VCaP (cell line): ENCODE measurements at regions not wholly inside any gene's neighbourhood (a gene's known extent, or its start where the extent isn't known, plus 50 kb on each side); places are given as distances from the start of the nearest gene placed in this dataset.
"Not testable (repeated sequence)": the region's sequence is repeated elsewhere in the genome, so short reads cannot be mapped to it uniquely, and the experiment has no call there.

Source experiments
- H3K27ac ChIP-seq: fragments of 450-650 bp; 2 replicates; pipeline ENCODE4 v1.5.1; 2017
- CTCF ChIP-seq: fragments of 450-650 bp; conservative IDR thresholded peaks from 2 replicates; pipeline ENCODE4 v1.5.1; 2017; ENCODE audit warnings: mild to moderate bottlenecking, moderate library complexity

GRCh38 chr15:50857763-50858162, 50.7 kb upstream of the AP4E1 start:
- H3K27ac ChIP-seq = peak overlapping the region; percentile 68
- TF ChIP-seq CTCF = no peak

GRCh38 chr15:50854601-50855490, 53.6 kb upstream of the AP4E1 start:
- no peak for TF ChIP-seq CTCF
- no peak overlapping the region for H3K27ac ChIP-seq

- no peak for TF ChIP-seq CTCF
- no peak overlapping the region for H3K27ac ChIP-seq
Measured at GRCh38 chr15:50850003-50850402, 58.5 kb upstream of the AP4E1 start.

GRCh38 chr15:50848349-50848748, 60.1 kb upstream of the AP4E1 start:
- H3K27ac ChIP-seq = no peak overlapping the region
- no peak for TF ChIP-seq CTCF

- not testable (repeated sequence) for H3K27ac ChIP-seq
Measured at GRCh38 chr15:50845181-50845580, 63.3 kb upstream of the AP4E1 start.

- no peak for TF ChIP-seq CTCF
- no peak overlapping the region for H3K27ac ChIP-seq
Measured at GRCh38 chr15:50840520-50840919, 68.0 kb upstream of the AP4E1 start.

GRCh38 chr15:50837256-50837770, 71.2 kb upstream of the AP4E1 start:
- TF ChIP-seq CTCF = no peak
- no peak overlapping the region for H3K27ac ChIP-seq
